DND-41 (cell line): ENCODE measurements at regions not wholly inside any gene's neighbourhood (a gene's known extent, or its start where the extent isn't known, plus 50 kb on each side); places are given as distances from the start of the nearest gene placed in this dataset.

Source experiments
- ATAC-seq: fragments of 200-7000 bp; cut with Tn5 transposase; 3 replicates; pipeline ENCODE4 v1.9.1; 2021; ENCODE audit warnings: low read depth; ENCODE audit not compliant: insufficient read depth
- DNase-seq: peaks from one replicate; pipeline ENCODE4 v3.0.0-alpha.2; 2020
- H2AFZ ChIP-seq: 2 replicates; pipeline ENCODE4 v1.6.0; 2012; ENCODE audit warnings: low read depth, low read length
- H3K27ac ChIP-seq: 2 replicates; pipeline ENCODE4 v1.5.1; 2012; ENCODE audit warnings: low read length, inconsistent platforms
- H3K27me3 ChIP-seq: fragments of 200-600 bp; sonication (generic); 2 replicates; pipeline ENCODE4 v1.6.0; 2012; ENCODE audit warnings: low read length, mild to moderate bottlenecking, inconsistent platforms; ENCODE audit not compliant: insufficient read depth, poor library complexity
- H3K36me3 ChIP-seq: 2 replicates; pipeline ENCODE4 v1.5.1; 2012; ENCODE audit warnings: low read length, inconsistent platforms; ENCODE audit not compliant: insufficient read depth
- H3K4me1 ChIP-seq: 2 replicates; pipeline ENCODE4 v1.5.1; 2012; ENCODE audit warnings: mild to moderate bottlenecking, low read length; ENCODE audit not compliant: insufficient read depth
- H3K4me2 ChIP-seq: 2 replicates; pipeline ENCODE4 v1.6.0; 2012; ENCODE audit warnings: mild to moderate bottlenecking, moderate library complexity, low read length, inconsistent platforms; ENCODE audit not compliant: insufficient read depth
- H3K4me3 ChIP-seq, 2 experiments: fragments of 200-600 bp in 1 of 2; shearing (Covaris generic) in 1 of 2; 2 replicates each; pipeline ENCODE4 v1.5.1; 2012 to 2016; ENCODE audit warnings: inconsistent platforms in 2 of 2, low read length in 2 of 2, mild to moderate bottlenecking in 2 of 2, low read depth in 1 of 2, moderate library complexity in 1 of 2
- H3K79me2 ChIP-seq: 2 replicates; pipeline ENCODE4 v1.6.0; 2012; ENCODE audit warnings: low read length, inconsistent platforms; ENCODE audit not compliant: insufficient read depth
- H3K9ac ChIP-seq: 2 replicates; pipeline ENCODE4 v1.6.0; 2012; ENCODE audit warnings: low read depth, mild to moderate bottlenecking, inconsistent platforms, low read length, moderate library complexity
- H3K9me3 ChIP-seq: 2 replicates; pipeline ENCODE4 v1.5.1; 2012; ENCODE audit warnings: low read length, moderate library complexity, mild to moderate bottlenecking, inconsistent platforms; ENCODE audit not compliant: insufficient read depth, severe bottlenecking
- H4K20me1 ChIP-seq: 2 replicates; pipeline ENCODE4 v1.6.0; 2012; ENCODE audit warnings: low read length; ENCODE audit not compliant: insufficient read depth
- CTCF ChIP-seq: IDR thresholded peaks from 2 replicates; pipeline ENCODE4 v1.5.1; 2012; ENCODE audit warnings: borderline replicate concordance, low read length, moderate library complexity, mild to moderate bottlenecking; ENCODE audit not compliant: poor library complexity, severe bottlenecking; ENCODE audit errors: extremely low read depth
- EZH2 ChIP-seq: IDR thresholded peaks from 3 replicates; pipeline ENCODE4 v1.6.1; 2012; ENCODE audit warnings: borderline replicate concordance, low read depth, mild to moderate bottlenecking, moderate library complexity, low read length, inconsistent platforms; ENCODE audit not compliant: severe bottlenecking

- TF ChIP-seq CTCF (no peak), EZH2 (no peak)
- no peak overlapping the region for H3K27ac ChIP-seq
- H4K20me1 ChIP-seq, result no peaks in the 10 kb centered on the region
- peaks cover 3% of the 10 kb centered on the region for H3K27me3 ChIP-seq
- no peak overlapping the region for H3K4me3 ChIP-seq
- no peak overlapping the region for H3K9ac ChIP-seq
- DNase-seq (no peak), ATAC-seq (no peak)
- no peaks in the 10 kb centered on the region for H3K4me1 ChIP-seq
- no peaks in the 10 kb centered on the region for H3K79me2 ChIP-seq
- no peak overlapping the region for H3K4me2 ChIP-seq
- no peaks in the 10 kb centered on the region for H3K9me3 ChIP-seq
- H3K36me3 ChIP-seq, result no peaks in the 10 kb centered on the region
- no peak overlapping the region for H2AFZ ChIP-seq
Observed at GRCh38 chr15:45785897-45786296, 151.1 kb downstream of the SQOR start.

GRCh38 chr15:45790325-45790943 lies 155.6 kb downstream of the SQOR start:
- no peaks in the 10 kb centered on the region for H3K79me2 ChIP-seq
- H3K36me3 ChIP-seq, result no peaks in the 10 kb centered on the region
- H3K4me3 ChIP-seq, result no peak overlapping the region
- H3K27me3 ChIP-seq, result peaks cover 3% of the 10 kb centered on the region
- H4K20me1 ChIP-seq, result no peaks in the 10 kb centered on the region
- peak; percentile 50; the same call in 1 of the 3 replicates for ATAC-seq
- no peak overlapping the region for H3K27ac ChIP-seq
- no peak overlapping the region for H3K4me2 ChIP-seq
- no peaks in the 10 kb centered on the region for H3K4me1 ChIP-seq
- peak; percentile 8 for DNase-seq
- H3K9me3 ChIP-seq, result no peaks in the 10 kb centered on the region
- TF ChIP-seq EZH2, result no peak
- TF ChIP-seq CTCF, result peak; percentile 58
- no peak overlapping the region for H2AFZ ChIP-seq
- no peak overlapping the region for H3K9ac ChIP-seq

GRCh38 chr15:45794304-45794703 lies 159.5 kb downstream of the SQOR start:
- Histone ChIP-seq H3K4me3 (no peak overlapping the region), H2AFZ (no peak overlapping the region), H3K36me3 (no peaks in the 10 kb centered on the region), H3K79me2 (no peaks in the 10 kb centered on the region), H3K9me3 (no peaks in the 10 kb centered on the region), H3K27me3 (no peaks in the 10 kb centered on the region), H3K4me2 (no peak overlapping the region), H4K20me1 (no peaks in the 10 kb centered on the region), H3K9ac (no peak overlapping the region), H3K4me1 (no peaks in the 10 kb centered on the region), H3K27ac (no peak overlapping the region)
- DNase-seq (no peak), ATAC-seq (no peak)
- TF ChIP-seq EZH2 (no peak), CTCF (no peak)
